Endothelial cell of umbilical vein (primary cell): ENCODE measurements at regions not wholly inside any gene's neighbourhood (a gene's known extent, or its start where the extent isn't known, plus 50 kb on each side); places are given as distances from the start of the nearest gene placed in this dataset.

ENCODE experiments used
- BruUV-seq: library from RNA; stranded (reverse); fragments of 400-500 nt; replicated peaks from 2 replicates; lab custom pipeline; 2021; lab: Mats Ljungman, UMichigan
- CTCF ChIA-PET: fragments of 300-600, 350-600 bp; sonication (Branson Sonifier 250); formaldehyde crosslinking; loops from one replicate; lab custom pipeline; 2021; ENCODE audit warnings: antibody characterized with exemption, inconsistent platforms; lab: Charles Lee
- POLR2A ChIA-PET: fragments of 300-600, 350-600 bp; sonication (Branson Sonifier 250); formaldehyde crosslinking; loops from one replicate; lab custom pipeline; 2021; ENCODE audit warnings: antibody characterized with exemption, inconsistent platforms; lab: Charles Lee
- DNase-seq: peaks from one replicate; pipeline ENCODE4 v3.0.0-alpha.2; 2011; ENCODE audit warnings: low read depth, low spot score
- FAIRE-seq: peaks from 2 replicates; lab custom pipeline; 2011; peaks lifted over from hg19 to GRCh38; lab: Jason Lieb, UNC
- H2AFZ ChIP-seq: 2 replicates; pipeline ENCODE4 v1.6.0; 2012; ENCODE audit warnings: low read depth, low read length, control low read depth, inconsistent platforms
- H3K27ac ChIP-seq: 2 replicates; pipeline ENCODE4 v1.5.1; 2011; ENCODE audit warnings: low read depth, mild to moderate bottlenecking, control low read depth, low read length, moderate library complexity; ENCODE audit not compliant: insufficient read depth
- H3K27me3 ChIP-seq, 2 experiments: 2 replicates each; pipeline versions ENCODE4 v1.6.0 to v1.6.1; 2011; ENCODE audit warnings: low read length in 2 of 2, mixed read lengths in 1 of 2; ENCODE audit not compliant: control insufficient read depth in 2 of 2, insufficient read depth in 2 of 2
- H3K36me3 ChIP-seq, 2 experiments: 2 replicates in 1 of 2; 3 replicates in 1 of 2; pipeline ENCODE4 v1.5.1; 2011; ENCODE audit warnings: low read length in 2 of 2, mild to moderate bottlenecking in 1 of 2, moderate library complexity in 1 of 2; ENCODE audit not compliant: control insufficient read depth in 2 of 2, insufficient read depth in 2 of 2; ENCODE audit errors: extremely low read depth in 1 of 2
- H3K4me1 ChIP-seq: 3 replicates; pipeline ENCODE4 v1.5.1; 2011; ENCODE audit warnings: mild to moderate bottlenecking, low read length; ENCODE audit not compliant: control insufficient read depth, insufficient read depth; ENCODE audit errors: extremely low read depth
- H3K4me2 ChIP-seq: 2 replicates; pipeline ENCODE4 v1.6.1; 2011; ENCODE audit warnings: low read length, control low read depth, mixed read lengths; ENCODE audit not compliant: insufficient read depth
- H3K4me3 ChIP-seq, 3 experiments: fragments of 200-600 bp in 1 of 3; sonication (generic), shearing (Covaris generic) in 1 of 3; replicated peaks in 1 of 3; 2 replicates each; pipeline ENCODE4 v1.5.1; 2011 to 2016; ENCODE audit warnings: control low read depth in 3 of 3, low read length in 3 of 3, mild to moderate bottlenecking in 2 of 3, inconsistent platforms in 1 of 3, low read depth in 1 of 3, moderate library complexity in 1 of 3; ENCODE audit not compliant: insufficient read depth in 1 of 3
- H3K79me2 ChIP-seq: 2 replicates; pipeline ENCODE4 v1.6.0; 2012; ENCODE audit warnings: low read length, inconsistent platforms; ENCODE audit not compliant: control insufficient read depth, insufficient read depth
- H3K9ac ChIP-seq: replicated peaks from 2 replicates; pipeline ENCODE3; 2011; ENCODE audit warnings: low read length, control low read depth; ENCODE audit not compliant: insufficient read depth; ENCODE audit errors: extremely low read depth
- H3K9me1 ChIP-seq: replicated peaks from 3 replicates; pipeline ENCODE4 v1.6.0; 2011; ENCODE audit warnings: mild to moderate bottlenecking, low read length; ENCODE audit not compliant: control insufficient read depth, insufficient read depth; ENCODE audit errors: extremely low read depth
- H3K9me3 ChIP-seq: replicated peaks from 2 replicates; pipeline ENCODE4 v1.5.1; 2012; ENCODE audit warnings: low read length, inconsistent platforms; ENCODE audit not compliant: control insufficient read depth, insufficient read depth
- H4K20me1 ChIP-seq: replicated peaks from 2 replicates; pipeline ENCODE3; 2011; ENCODE audit warnings: mild to moderate bottlenecking, low read length; ENCODE audit not compliant: control insufficient read depth, insufficient read depth; ENCODE audit errors: extremely low read depth
- EZH2 ChIP-seq: IDR thresholded peaks from 2 replicates; pipeline ENCODE4 v1.6.1; 2012; ENCODE audit warnings: borderline replicate concordance, low read depth, mild to moderate bottlenecking, moderate library complexity, low read length, inconsistent platforms; ENCODE audit not compliant: severe bottlenecking
- GATA2 ChIP-seq: IDR thresholded peaks from 2 replicates; pipeline ENCODE4 v1.7.0; 2011; ENCODE audit warnings: low read depth, mild to moderate bottlenecking, moderate library complexity, mixed read lengths, low read length; ENCODE audit not compliant: insufficient read length, insufficient read depth
- JUN ChIP-seq: IDR thresholded peaks from 2 replicates; pipeline ENCODE4 v1.6.1; 2011; ENCODE audit warnings: borderline replicate concordance, low read depth; ENCODE audit not compliant: insufficient read length, insufficient read depth
- dilution Hi-C: fragments of 300-500 bp; cut with MboI; formaldehyde crosslinking; loops from one replicate; pipeline ENCODE4 v1.15.0; 2019; ENCODE audit warnings: low sequenced_read_pairs; ENCODE audit not compliant: extremely low pct_ligation_motif_present
- intact Hi-C: fragments of 100-400 bp; cut with micrococcal nuclease; formaldehyde crosslinking; loops from one replicate; pipeline ENCODE4 v1.10.0; 2022

GRCh38 chr10:90041585-90041984, 340.2 kb downstream of the KIF20B start:
- H2AFZ ChIP-seq: no peak overlapping the region
- H3K9ac ChIP-seq: no peak overlapping the region
- H3K4me2 ChIP-seq: no peak overlapping the region
- H3K9me3 ChIP-seq: no peaks in the 10 kb centered on the region
- no peaks in the 10 kb centered on the region for H3K36me3 ChIP-seq
- DNase-seq: no peak
- no peaks in the 10 kb centered on the region for H3K79me2 ChIP-seq
- no peak for FAIRE-seq
- BruUV-seq: no TSS peak
- no peak overlapping the region for H3K27ac ChIP-seq
- POLR2A ChIA-PET: no interaction called here
- CTCF ChIA-PET: no interaction called here
- H3K4me3 ChIP-seq: no peak overlapping the region
- H3K27me3 ChIP-seq: no peaks in the 10 kb centered on the region
- H3K9me1 ChIP-seq: no peaks in the 10 kb centered on the region
- dilution Hi-C loops (no loop called here), intact Hi-C loops (no loop called here)
- H3K4me1 ChIP-seq: no peaks in the 10 kb centered on the region
- no peak for TF ChIP-seq EZH2
- no peaks in the 10 kb centered on the region for H4K20me1 ChIP-seq

GRCh38 chr10:90042075-90042474, 340.7 kb downstream of the KIF20B start:
- POLR2A ChIA-PET: no interaction called here
- no TSS peak for BruUV-seq
- CTCF ChIA-PET: no interaction called here
- Histone ChIP-seq H4K20me1 (no peaks in the 10 kb centered on the region), H3K9ac (no peak overlapping the region), H3K27me3 (no peaks in the 10 kb centered on the region), H3K4me1 (no peaks in the 10 kb centered on the region), H3K79me2 (no peaks in the 10 kb centered on the region), H2AFZ (no peak overlapping the region), H3K36me3 (no peaks in the 10 kb centered on the region), H3K9me3 (no peaks in the 10 kb centered on the region), H3K27ac (no peak overlapping the region), H3K9me1 (no peaks in the 10 kb centered on the region), H3K4me2 (no peak overlapping the region), H3K4me3 (no peak overlapping the region)
- TF ChIP-seq GATA2 (no peak), JUN (no peak)
- intact Hi-C loops: no loop called here
- DNase-seq: no peak
- no peak for FAIRE-seq
- dilution Hi-C loops: no loop called here
